AG04450 (cell line): ENCODE measurements at regions not wholly inside any gene's neighbourhood (a gene's known extent, or its start where the extent isn't known, plus 50 kb on each side); places are given as distances from the start of the nearest gene placed in this dataset.

ENCODE experiments used
- CTCF ChIA-PET: fragments of 300-600, 350-600 bp; formaldehyde crosslinking; extraction: SDS; loops from one replicate; lab custom pipeline; 2022; ENCODE audit warnings: antibody characterized with exemption, inconsistent platforms; lab: Charles Lee
- POLR2A ChIA-PET: fragments of 350-600 bp; formaldehyde crosslinking; extraction: SDS; loops from one replicate; lab custom pipeline; 2021; ENCODE audit warnings: antibody characterized with exemption, inconsistent platforms; lab: Yijun Ruan, JAX
- DNase-seq: peaks from one replicate; pipeline ENCODE4 v3.0.0-alpha.2; 2011; ENCODE audit warnings: low read depth, low spot score
- H3K27ac ChIP-seq: one replicate; pipeline ENCODE4 v1.5.1; 2012; ENCODE audit warnings: low read depth, low read length, control low read depth
- H3K27me3 ChIP-seq: one replicate; pipeline ENCODE4 v1.6.0; 2012; ENCODE audit warnings: low read length; ENCODE audit not compliant: control insufficient read depth, insufficient read depth
- H3K4me3 ChIP-seq: 2 replicates; pipeline ENCODE4 v1.5.1; 2011; ENCODE audit warnings: mild to moderate bottlenecking, low read depth, low read length, control low read depth
- H3K9me3 ChIP-seq: 2 replicates; pipeline ENCODE4 v1.5.1; 2012; ENCODE audit warnings: low read length; ENCODE audit not compliant: control insufficient read depth, insufficient read depth
- TF ChIP-seq, protein P1 (sequence below): IDR thresholded peaks from 2 replicates; pipeline ENCODE4 v1.5.1; 2011; ENCODE audit warnings: low read depth, low read length, control low read depth, inconsistent platforms

DNA sequence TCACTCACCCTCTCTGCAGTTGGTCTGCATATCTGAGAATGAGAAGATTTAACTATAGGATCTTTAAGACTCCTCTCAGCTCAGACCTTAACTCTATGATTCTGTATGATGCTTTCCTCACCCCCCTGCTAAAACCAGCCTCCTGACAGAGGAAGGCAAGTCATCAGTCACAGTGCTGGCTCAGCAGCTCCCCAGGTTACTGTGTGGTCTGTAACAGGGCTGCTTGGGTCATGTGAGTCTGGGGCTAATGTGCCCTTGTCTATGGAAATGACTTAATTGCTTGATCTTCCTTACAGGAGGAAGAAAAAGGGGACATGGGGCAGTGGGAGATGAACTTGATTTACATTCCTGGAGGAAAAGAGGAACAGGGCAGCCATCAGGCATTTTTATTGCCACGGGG, 625.6 kb downstream of the PTPRU start:
- ChIA-PET POLR2A (no interaction called here), CTCF (no interaction called here)

DNA sequence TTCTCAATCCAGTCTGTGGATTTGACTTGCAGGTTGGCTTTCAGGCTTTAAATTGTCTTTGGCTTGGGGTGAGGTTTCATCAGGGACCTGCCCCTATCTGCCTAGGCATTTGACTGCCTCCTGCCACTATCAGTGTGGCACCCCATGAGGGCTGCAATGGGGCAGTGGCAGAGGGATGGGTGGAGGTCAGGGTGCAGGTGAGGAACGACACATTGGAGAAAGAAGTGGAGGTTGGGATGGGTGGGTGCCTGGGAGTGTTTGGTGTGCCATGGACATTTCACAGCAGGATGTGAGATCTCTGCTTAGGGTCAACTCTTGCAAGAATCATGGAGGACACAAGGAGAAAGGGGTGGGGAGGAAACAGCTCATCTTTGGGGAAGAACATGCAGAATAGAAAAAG, 625.1 kb downstream of the PTPRU start:
- CTCF ChIA-PET = no interaction called here
- no peak overlapping the region for H3K4me3 ChIP-seq
- no peak overlapping the region for H3K27ac ChIP-seq
- POLR2A ChIA-PET = no interaction called here
- no peak for DNase-seq
- peaks cover 7% of the 10 kb centered on the region for H3K9me3 ChIP-seq
- TF ChIP-seq, protein P1, sequence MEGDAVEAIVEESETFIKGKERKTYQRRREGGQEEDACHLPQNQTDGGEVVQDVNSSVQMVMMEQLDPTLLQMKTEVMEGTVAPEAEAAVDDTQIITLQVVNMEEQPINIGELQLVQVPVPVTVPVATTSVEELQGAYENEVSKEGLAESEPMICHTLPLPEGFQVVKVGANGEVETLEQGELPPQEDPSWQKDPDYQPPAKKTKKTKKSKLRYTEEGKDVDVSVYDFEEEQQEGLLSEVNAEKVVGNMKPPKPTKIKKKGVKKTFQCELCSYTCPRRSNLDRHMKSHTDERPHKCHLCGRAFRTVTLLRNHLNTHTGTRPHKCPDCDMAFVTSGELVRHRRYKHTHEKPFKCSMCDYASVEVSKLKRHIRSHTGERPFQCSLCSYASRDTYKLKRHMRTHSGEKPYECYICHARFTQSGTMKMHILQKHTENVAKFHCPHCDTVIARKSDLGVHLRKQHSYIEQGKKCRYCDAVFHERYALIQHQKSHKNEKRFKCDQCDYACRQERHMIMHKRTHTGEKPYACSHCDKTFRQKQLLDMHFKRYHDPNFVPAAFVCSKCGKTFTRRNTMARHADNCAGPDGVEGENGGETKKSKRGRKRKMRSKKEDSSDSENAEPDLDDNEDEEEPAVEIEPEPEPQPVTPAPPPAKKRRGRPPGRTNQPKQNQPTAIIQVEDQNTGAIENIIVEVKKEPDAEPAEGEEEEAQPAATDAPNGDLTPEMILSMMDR = no peak
- H3K27me3 ChIP-seq = no peaks in the 10 kb centered on the region

More for the DNA sequence above, 625.6 kb downstream of the PTPRU start:
- no peaks in the 10 kb centered on the region for H3K27me3 ChIP-seq
- TF ChIP-seq, protein P1 = no peak
- H3K4me3 ChIP-seq = no peak overlapping the region
- no peak overlapping the region for H3K27ac ChIP-seq
- H3K9me3 ChIP-seq = peaks cover 7% of the 10 kb centered on the region
- no peak for DNase-seq

DNA sequence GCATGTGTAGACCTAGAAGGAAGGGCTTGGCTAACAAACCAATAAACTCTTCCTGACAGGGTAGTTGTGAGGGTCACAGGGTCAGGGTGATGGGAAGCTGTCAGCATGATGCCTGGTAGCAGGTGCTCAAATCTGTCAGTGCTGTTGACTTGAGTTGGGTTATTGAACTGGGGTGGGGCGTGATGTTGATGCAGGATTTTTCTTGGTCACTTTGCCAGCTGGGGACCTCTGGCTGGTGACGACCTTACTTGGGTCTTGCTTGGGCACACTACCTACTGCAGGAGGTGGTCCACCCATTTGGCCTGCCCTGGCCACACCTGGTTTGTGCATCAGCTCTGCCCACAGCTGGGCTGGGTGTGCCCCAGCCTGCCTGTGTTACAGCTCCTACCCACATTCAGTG, 624.4 kb downstream of the PTPRU start:
- TF ChIP-seq, protein P1 = no peak
- DNase-seq = no peak
- H3K9me3 ChIP-seq = peaks cover 7% of the 10 kb centered on the region
- ChIA-PET POLR2A (no interaction called here), CTCF (no interaction called here)
- H3K27ac ChIP-seq = no peak overlapping the region
- H3K27me3 ChIP-seq = no peaks in the 10 kb centered on the region
- H3K4me3 ChIP-seq = no peak overlapping the region

DNA sequence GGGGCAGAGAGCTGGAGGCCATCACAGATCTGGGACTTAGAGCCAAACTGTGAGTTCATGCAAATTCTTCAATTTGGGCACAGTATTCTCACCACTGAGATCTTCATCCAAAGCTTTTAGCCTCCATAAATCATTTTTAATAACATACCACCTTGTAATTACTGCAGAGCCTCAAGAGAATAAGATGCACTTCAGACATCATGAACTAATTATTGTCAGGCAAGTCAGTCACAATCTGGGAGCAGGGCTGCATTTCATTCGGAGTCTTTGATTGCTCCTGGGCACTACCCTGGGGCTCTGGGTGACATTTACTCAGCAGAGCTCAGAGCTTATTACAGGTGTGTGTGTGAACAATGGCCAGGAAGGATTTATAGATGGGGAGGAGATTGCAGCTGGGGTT, 623.7 kb downstream of the PTPRU start:
- DNase-seq = no peak
- ChIA-PET CTCF (no interaction called here), POLR2A (no interaction called here)
- H3K27me3 ChIP-seq = peaks cover 2% of the 10 kb centered on the region
- H3K4me3 ChIP-seq = no peak overlapping the region
- TF ChIP-seq, protein P1 = no peak
- no peak overlapping the region for H3K27ac ChIP-seq
- H3K9me3 ChIP-seq = peaks cover 7% of the 10 kb centered on the region

DNA sequence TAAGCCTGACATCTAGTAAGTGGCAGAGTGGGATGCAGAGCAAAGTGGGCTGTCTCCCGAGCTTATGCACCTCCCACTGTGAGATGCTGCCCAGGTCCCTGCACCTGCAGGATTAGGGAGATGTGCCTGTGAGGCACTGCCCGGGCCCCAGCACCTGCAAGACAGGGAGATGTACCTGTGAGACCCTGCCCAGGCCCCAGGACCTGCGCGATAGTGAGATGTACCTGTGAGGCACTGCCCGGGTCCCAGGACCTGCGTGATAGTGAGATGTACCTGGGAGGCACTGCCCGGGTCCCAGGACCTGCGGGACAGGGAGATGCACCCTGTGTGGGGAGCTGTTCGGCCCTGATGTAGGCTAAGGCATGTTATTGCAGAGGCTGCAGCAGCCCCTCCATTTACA, 622.8 kb downstream of the PTPRU start:
- no peak overlapping the region for H3K27ac ChIP-seq
- CTCF ChIA-PET = no interaction called here

More for the DNA sequence above, 622.8 kb downstream of the PTPRU start:
- no peak for DNase-seq
- H3K27me3 ChIP-seq = peaks cover 3% of the 10 kb centered on the region
- POLR2A ChIA-PET = no interaction called here
- TF ChIP-seq, protein P1 = no peak
- peaks cover 7% of the 10 kb centered on the region for H3K9me3 ChIP-seq
- H3K4me3 ChIP-seq = no peak overlapping the region
